Stomach (tissue), 4 donors: ENCODE measurements at regions not wholly inside any gene's neighbourhood (a gene's known extent, or its start where the extent isn't known, plus 50 kb on each side); places are given as distances from the start of the nearest gene placed in this dataset.

Source experiments
- POLR2AphosphoS5 ChIP-seq, 3 donors: sonication (generic); formaldehyde crosslinking; IDR thresholded peaks; one replicate each; pipeline ENCODE4 v1.6.1; 2016; ENCODE audit warnings: antibody characterized with exemption in 3 of 3
- TF ChIP-seq, protein P1 (sequence below), 7 experiments: fragments of 450-650 bp in 4 of 7; fragments of 200-600 bp in 3 of 7; sonication (generic) in 3 of 7; IDR thresholded peaks; one replicate each; pipeline ENCODE4 v1.5.1; 2016 to 2019; ENCODE audit warnings: antibody characterized with exemption in 7 of 7, control low read depth in 2 of 7, mild to moderate bottlenecking in 1 of 7

DNA sequence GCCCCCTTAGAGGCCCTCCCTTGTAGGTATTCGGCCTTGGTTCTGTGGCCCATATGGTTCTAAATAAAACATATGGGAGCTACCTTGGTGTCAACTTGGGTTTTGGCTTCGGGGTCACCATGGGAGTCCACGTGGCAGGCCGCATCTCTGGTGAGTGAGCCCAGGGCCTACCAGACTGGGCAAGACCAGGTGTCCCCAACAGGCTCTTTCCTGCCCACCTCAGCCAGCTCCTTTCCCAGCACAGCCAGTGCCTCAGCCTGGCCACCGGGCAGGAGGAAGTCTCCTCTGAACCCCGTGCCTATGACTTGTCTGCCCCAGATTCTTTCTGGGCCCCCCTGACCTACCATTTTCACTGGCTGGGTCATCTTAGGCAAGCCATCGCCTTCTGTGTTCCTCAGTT, 268.8 kb upstream of the TEKT4 start:
- no peak for TF ChIP-seq POLR2AphosphoS5 (IDR thresholded peaks at IDR 0.05)
- TF ChIP-seq, protein P1, sequence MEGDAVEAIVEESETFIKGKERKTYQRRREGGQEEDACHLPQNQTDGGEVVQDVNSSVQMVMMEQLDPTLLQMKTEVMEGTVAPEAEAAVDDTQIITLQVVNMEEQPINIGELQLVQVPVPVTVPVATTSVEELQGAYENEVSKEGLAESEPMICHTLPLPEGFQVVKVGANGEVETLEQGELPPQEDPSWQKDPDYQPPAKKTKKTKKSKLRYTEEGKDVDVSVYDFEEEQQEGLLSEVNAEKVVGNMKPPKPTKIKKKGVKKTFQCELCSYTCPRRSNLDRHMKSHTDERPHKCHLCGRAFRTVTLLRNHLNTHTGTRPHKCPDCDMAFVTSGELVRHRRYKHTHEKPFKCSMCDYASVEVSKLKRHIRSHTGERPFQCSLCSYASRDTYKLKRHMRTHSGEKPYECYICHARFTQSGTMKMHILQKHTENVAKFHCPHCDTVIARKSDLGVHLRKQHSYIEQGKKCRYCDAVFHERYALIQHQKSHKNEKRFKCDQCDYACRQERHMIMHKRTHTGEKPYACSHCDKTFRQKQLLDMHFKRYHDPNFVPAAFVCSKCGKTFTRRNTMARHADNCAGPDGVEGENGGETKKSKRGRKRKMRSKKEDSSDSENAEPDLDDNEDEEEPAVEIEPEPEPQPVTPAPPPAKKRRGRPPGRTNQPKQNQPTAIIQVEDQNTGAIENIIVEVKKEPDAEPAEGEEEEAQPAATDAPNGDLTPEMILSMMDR (IDR thresholded peaks at IDR 0.05): no peak
